ENCODE measurements at regions not wholly inside any gene's neighbourhood (a gene's known extent, or its start where the extent isn't known, plus 50 kb on each side); places are given as distances from the start of the nearest gene placed in this dataset.

- TF ChIP-seq FOXK2 (IDR thresholded peaks at IDR 0.05) (no peak), FOXM1 (IDR thresholded peaks at IDR 0.05; ENCODE audit: borderline replicate concordance) (no peak), ELF4 (IDR thresholded peaks at IDR 0.05) (no peak), CTBP1 (IDR thresholded peaks at IDR 0.05; ENCODE audit: borderline replicate concordance) (no peak), ZNF384 (IDR thresholded peaks at IDR 0.05) (no peak), HDGF (IDR thresholded peaks at IDR 0.05; ENCODE audit: borderline replicate concordance) (no peak), PKNOX1 (IDR thresholded peaks at IDR 0.05) (no peak), BHLHE40 (IDR thresholded peaks at IDR 0.05; ENCODE audit: borderline replicate concordance) (no peak), SUZ12 (IDR thresholded peaks at IDR 0.05) (no peak), SP1 (IDR thresholded peaks at IDR 0.05) (no peak), LEF1 (IDR thresholded peaks at IDR 0.05; ENCODE audit: borderline replicate concordance) (no peak)
Observed at GRCh38 chr3:126256251-126256650, 75.9 kb upstream of the ALDH1L1 start.
